ENCODE measurements at regions not wholly inside any gene's neighbourhood (a gene's known extent, or its start where the extent isn't known, plus 50 kb on each side); places are given as distances from the start of the nearest gene placed in this dataset.

GRCh38 chr6:119628691-119629594, 279.4 kb upstream of the MAN1A1 start:
- TF ChIP-seq, protein P1, sequence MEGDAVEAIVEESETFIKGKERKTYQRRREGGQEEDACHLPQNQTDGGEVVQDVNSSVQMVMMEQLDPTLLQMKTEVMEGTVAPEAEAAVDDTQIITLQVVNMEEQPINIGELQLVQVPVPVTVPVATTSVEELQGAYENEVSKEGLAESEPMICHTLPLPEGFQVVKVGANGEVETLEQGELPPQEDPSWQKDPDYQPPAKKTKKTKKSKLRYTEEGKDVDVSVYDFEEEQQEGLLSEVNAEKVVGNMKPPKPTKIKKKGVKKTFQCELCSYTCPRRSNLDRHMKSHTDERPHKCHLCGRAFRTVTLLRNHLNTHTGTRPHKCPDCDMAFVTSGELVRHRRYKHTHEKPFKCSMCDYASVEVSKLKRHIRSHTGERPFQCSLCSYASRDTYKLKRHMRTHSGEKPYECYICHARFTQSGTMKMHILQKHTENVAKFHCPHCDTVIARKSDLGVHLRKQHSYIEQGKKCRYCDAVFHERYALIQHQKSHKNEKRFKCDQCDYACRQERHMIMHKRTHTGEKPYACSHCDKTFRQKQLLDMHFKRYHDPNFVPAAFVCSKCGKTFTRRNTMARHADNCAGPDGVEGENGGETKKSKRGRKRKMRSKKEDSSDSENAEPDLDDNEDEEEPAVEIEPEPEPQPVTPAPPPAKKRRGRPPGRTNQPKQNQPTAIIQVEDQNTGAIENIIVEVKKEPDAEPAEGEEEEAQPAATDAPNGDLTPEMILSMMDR (IDR thresholded peaks at IDR 0.05; ENCODE audit: low read depth, low read length, missing control alignments): no peak
- no peak for DNase-seq (ENCODE audit: low read depth)
- no peak overlapping the region for H3K4me3 ChIP-seq (ENCODE audit: low read depth, low read length)

- TF ChIP-seq, protein P1 (IDR thresholded peaks at IDR 0.05; ENCODE audit: low read depth, low read length, missing control alignments): no peak
- DNase-seq (ENCODE audit: low read depth): no peak
- no peak overlapping the region for H3K4me3 ChIP-seq (ENCODE audit: low read depth, low read length)
These were observed 278.5 kb upstream of the MAN1A1 start for GRCh38 chr6:119627908-119628669.

GRCh38 chr6:119626884-119627619, 277.5 kb upstream of the MAN1A1 start:
- TF ChIP-seq, protein P1 (IDR thresholded peaks at IDR 0.05; ENCODE audit: low read depth, low read length, missing control alignments): no peak
- H3K4me3 ChIP-seq (ENCODE audit: low read depth, low read length): no peak overlapping the region
- DNase-seq (ENCODE audit: low read depth): no peak

DNA sequence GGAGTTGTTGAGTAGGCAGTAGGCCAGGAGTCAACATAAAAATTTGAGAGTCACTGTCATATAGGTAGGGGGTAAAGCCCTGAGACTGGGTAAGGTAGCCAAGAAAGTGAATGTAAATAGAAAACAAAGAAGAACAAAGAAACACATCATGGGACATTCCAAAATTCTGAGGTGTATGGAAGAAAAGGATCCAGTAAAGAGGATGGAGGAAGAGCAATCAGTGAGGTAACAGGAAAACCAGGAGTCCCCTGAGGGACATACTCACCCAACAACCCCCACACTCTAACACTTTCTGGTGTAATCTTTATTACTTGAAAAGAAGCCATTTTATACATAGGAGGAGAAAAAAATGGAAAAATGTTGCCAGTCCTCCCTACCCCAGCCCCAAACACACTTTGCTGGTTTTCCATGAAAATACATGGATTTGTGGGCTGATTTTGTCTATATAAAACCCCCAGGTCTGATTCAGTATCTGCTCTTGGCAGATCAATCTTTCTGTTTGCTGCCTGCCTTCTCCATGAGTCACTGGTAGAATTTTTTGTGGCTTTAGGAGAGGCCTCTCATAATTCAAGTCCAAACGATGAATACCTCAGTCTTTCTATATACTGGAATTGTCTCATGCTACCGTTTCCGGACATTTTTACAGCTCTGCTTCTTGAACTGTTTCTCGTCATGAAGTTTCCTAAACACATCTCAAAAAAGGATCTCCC, 271.4 kb upstream of the MAN1A1 start:
- TF ChIP-seq, protein P1 (IDR thresholded peaks at IDR 0.05; ENCODE audit: low read depth, low read length, missing control alignments): no peak
- no peak for DNase-seq (ENCODE audit: low read depth)
- H3K4me3 ChIP-seq (ENCODE audit: low read depth, low read length): no peak overlapping the region

- H3K4me3 ChIP-seq (ENCODE audit: low read depth, low read length): no peak overlapping the region
- no peak for DNase-seq (ENCODE audit: low read depth)
- TF ChIP-seq, protein P1 (IDR thresholded peaks at IDR 0.05; ENCODE audit: low read depth, low read length, missing control alignments): no peak
These were observed 264.6 kb upstream of the MAN1A1 start for GRCh38 chr6:119614138-119614537.

- TF ChIP-seq, protein P1 (IDR thresholded peaks at IDR 0.05; ENCODE audit: low read depth, low read length, missing control alignments): no peak
- H3K4me3 ChIP-seq (ENCODE audit: low read depth, low read length): no peak overlapping the region
- DNase-seq (ENCODE audit: low read depth): no peak
These were observed 263.4 kb upstream of the MAN1A1 start for GRCh38 chr6:119612911-119613381.
